ENCODE measurements at regions not wholly inside any gene's neighbourhood (a gene's known extent, or its start where the extent isn't known, plus 50 kb on each side); places are given as distances from the start of the nearest gene placed in this dataset.
"Not testable (repeated sequence)": the region's sequence is repeated elsewhere in the genome, so short reads cannot be mapped to it uniquely, and the experiment has no call there.

- no peak for DNase-seq (ENCODE audit: low read depth in 2 of 2)
These were observed 227.7 kb downstream of the ZNF621 start for GRCh38 chr3:40752492-40752891.

- no peak for DNase-seq (ENCODE audit: low read depth in 2 of 2)
These were observed 228.6 kb downstream of the ZNF621 start for GRCh38 chr3:40753291-40753770.

- no peak for DNase-seq (ENCODE audit: low read depth in 2 of 2)
These were observed 229.2 kb downstream of the ZNF621 start for GRCh38 chr3:40753951-40754350.

GRCh38 chr3:40754994-40755393 lies 230.2 kb downstream of the ZNF621 start:
- DNase-seq (ENCODE audit: low read depth in 2 of 2), result no peak

- no peak for DNase-seq (ENCODE audit: low read depth in 2 of 2)
These were observed 231.7 kb downstream of the ZNF621 start for GRCh38 chr3:40756500-40756899.

- not testable (repeated sequence) for DNase-seq (ENCODE audit: low read depth in 2 of 2)
These were observed 238.0 kb downstream of the ZNF621 start for GRCh38 chr3:40762771-40763170.

GRCh38 chr3:40763807-40764206 lies 239.0 kb downstream of the ZNF621 start:
- DNase-seq (ENCODE audit: low read depth in 2 of 2), result no peak

- no peak for DNase-seq (ENCODE audit: low read depth in 2 of 2)
These were observed 240.0 kb downstream of the ZNF621 start for GRCh38 chr3:40764747-40765146.

- DNase-seq (ENCODE audit: low read depth in 2 of 2), result no peak
These were observed 241.1 kb downstream of the ZNF621 start for GRCh38 chr3:40765884-40766283.

- no peak for DNase-seq (ENCODE audit: low read depth in 2 of 2)
These were observed 241.6 kb downstream of the ZNF621 start for GRCh38 chr3:40766396-40766795.

GRCh38 chr3:40768046-40768445 lies 243.3 kb downstream of the ZNF621 start:
- no peak for DNase-seq (ENCODE audit: low read depth in 2 of 2)

- DNase-seq (ENCODE audit: low read depth in 2 of 2), result peak in 1 of 2 donors; percentile 2
These were observed 243.8 kb downstream of the ZNF621 start for GRCh38 chr3:40768536-40768935.

- peak in 1 of 2 donors; percentile 25 for DNase-seq (ENCODE audit: low read depth in 2 of 2)
These were observed 245.3 kb downstream of the ZNF621 start for GRCh38 chr3:40770061-40770460.

GRCh38 chr3:40771112-40771511 lies 246.4 kb downstream of the ZNF621 start:
- DNase-seq (ENCODE audit: low read depth in 2 of 2), result no peak

GRCh38 chr3:40779039-40779438 lies 254.3 kb downstream of the ZNF621 start:
- peak in 1 of 2 donors; percentile 29 for DNase-seq (ENCODE audit: low read depth in 2 of 2)

- DNase-seq (ENCODE audit: low read depth in 2 of 2), result peak; percentile 25 to 49
These were observed 255.6 kb downstream of the ZNF621 start for GRCh38 chr3:40780291-40780924.

GRCh38 chr3:40780925-40781406 lies 256.2 kb downstream of the ZNF621 start:
- peak in 1 of 2 donors; percentile 25 for DNase-seq (ENCODE audit: low read depth in 2 of 2)

- peak; percentile 4 to 5 for DNase-seq (ENCODE audit: low read depth in 2 of 2)
These were observed 257.5 kb downstream of the ZNF621 start for GRCh38 chr3:40782111-40782721.

- no peak for DNase-seq (ENCODE audit: low read depth in 2 of 2)
These were observed 266.0 kb downstream of the ZNF621 start for GRCh38 chr3:40790746-40791145.

GRCh38 chr3:40793730-40794129 lies 269.0 kb downstream of the ZNF621 start:
- DNase-seq (ENCODE audit: low read depth in 2 of 2), result no peak

GRCh38 chr3:40800343-40800742 lies 275.6 kb downstream of the ZNF621 start:
- DNase-seq (ENCODE audit: low read depth in 2 of 2), result peak; percentile 26 to 74

GRCh38 chr3:40801284-40801741 lies 276.6 kb downstream of the ZNF621 start:
- no peak for DNase-seq (ENCODE audit: low read depth in 2 of 2)

- DNase-seq (ENCODE audit: low read depth in 2 of 2), result no peak
These were observed 278.6 kb downstream of the ZNF621 start for GRCh38 chr3:40803311-40803710.
